GOT3 (cell line): ENCODE measurements at regions not wholly inside any gene's neighbourhood (a gene's known extent, or its start where the extent isn't known, plus 50 kb on each side); places are given as distances from the start of the nearest gene placed in this dataset.
"Not testable (repeated sequence)": the region's sequence is repeated elsewhere in the genome, so short reads cannot be mapped to it uniquely, and the experiment has no call there.

Source experiments
- DNase-seq: peaks from one replicate; lab custom pipeline; 2025; ENCODE audit warnings: mixed read lengths; lab: John Stamatoyannopoulos, UW

GRCh38 chr18:43341014-43341413, 63.7 kb upstream of the SYT4 start:
- no peak for DNase-seq

- no peak for DNase-seq
Measured at GRCh38 chr18:43350176-43350575, 72.9 kb upstream of the SYT4 start.

GRCh38 chr18:43364535-43364934, 87.2 kb upstream of the SYT4 start:
- no peak for DNase-seq

- no peak for DNase-seq
Measured at GRCh38 chr18:43367895-43368294, 90.6 kb upstream of the SYT4 start.

- DNase-seq: not testable (repeated sequence)
Measured at GRCh38 chr18:43369311-43369710, 92.0 kb upstream of the SYT4 start.

GRCh38 chr18:43372773-43373172, 95.5 kb upstream of the SYT4 start:
- DNase-seq: no peak

- DNase-seq: no peak
Measured at GRCh38 chr18:43380104-43380672, 102.9 kb upstream of the SYT4 start.

- no peak for DNase-seq
Measured at GRCh38 chr18:43382641-43383403, 105.5 kb upstream of the SYT4 start.

- DNase-seq: no peak
Measured at GRCh38 chr18:43389163-43389562, 111.9 kb upstream of the SYT4 start.

- no peak for DNase-seq
Measured at GRCh38 chr18:43392168-43392567, 114.9 kb upstream of the SYT4 start.

- no peak for DNase-seq
Measured at GRCh38 chr18:43393174-43393573, 115.9 kb upstream of the SYT4 start.

- DNase-seq: no peak
Measured at GRCh38 chr18:43396266-43396665, 119.0 kb upstream of the SYT4 start.

GRCh38 chr18:43398601-43399000, 121.3 kb upstream of the SYT4 start:
- DNase-seq: no peak

- no peak for DNase-seq
Measured at GRCh38 chr18:43405097-43405496, 127.8 kb upstream of the SYT4 start.

GRCh38 chr18:43414006-43414405, 136.7 kb upstream of the SYT4 start:
- no peak for DNase-seq

- DNase-seq: no peak
Measured at GRCh38 chr18:43420091-43420490, 142.8 kb upstream of the SYT4 start.

GRCh38 chr18:43420950-43421349, 143.7 kb upstream of the SYT4 start:
- no peak for DNase-seq

- no peak for DNase-seq
Measured at GRCh38 chr18:43422518-43422917, 145.2 kb upstream of the SYT4 start.

GRCh38 chr18:43435851-43436250, 158.6 kb upstream of the SYT4 start:
- no peak for DNase-seq

- DNase-seq: no peak
Measured at GRCh38 chr18:43442131-43442530, 164.8 kb upstream of the SYT4 start.

- DNase-seq: no peak
Measured at GRCh38 chr18:43442571-43442970, 165.3 kb upstream of the SYT4 start.

GRCh38 chr18:43465483-43465882, 188.2 kb upstream of the SYT4 start:
- no peak for DNase-seq

GRCh38 chr18:43471873-43472272, 194.6 kb upstream of the SYT4 start:
- DNase-seq: no peak

- DNase-seq: no peak
Measured at GRCh38 chr18:43481069-43481468, 203.8 kb upstream of the SYT4 start.
